Stimulated activated CD8-positive, alpha-beta memory T cell treated with anti-CD3 and anti-CD28 coated beads, Interleukin-4, amount 100 ng/mL, for 4 hours (primary cell): ENCODE measurements at regions not wholly inside any gene's neighbourhood (a gene's known extent, or its start where the extent isn't known, plus 50 kb on each side); places are given as distances from the start of the nearest gene placed in this dataset.

Source experiments
- DNase-seq, 2 donors: peaks; one replicate each; pipeline ENCODE4 v3.0.0-alpha.2; 2020; ENCODE audit warnings: low read depth in 2 of 2, low spot score in 1 of 2

- DNase-seq, result no peak
Observed at GRCh38 chr6:147808640-147809039, 300.1 kb downstream of the SAMD5 start.

- no peak for DNase-seq
Observed at GRCh38 chr6:147811913-147812629, 303.6 kb downstream of the SAMD5 start.

- no peak for DNase-seq
Observed at GRCh38 chr6:147817042-147817689, 308.7 kb downstream of the SAMD5 start.

- no peak for DNase-seq
Observed at GRCh38 chr6:147820520-147820919, 312.0 kb downstream of the SAMD5 start.

- no peak for DNase-seq
Observed at GRCh38 chr6:147821295-147821897, 312.9 kb downstream of the SAMD5 start.

- DNase-seq, result no peak
Observed at GRCh38 chr6:147823936-147824335, 315.4 kb downstream of the SAMD5 start.

- DNase-seq, result no peak
Observed at GRCh38 chr6:147825848-147826247, 317.4 kb downstream of the SAMD5 start.

- no peak for DNase-seq
Observed at GRCh38 chr6:147826698-147827097, 318.2 kb downstream of the SAMD5 start.

GRCh38 chr6:147829418-147829817 is 320.9 kb downstream of the SAMD5 start:
- DNase-seq, result no peak

- DNase-seq, result no peak
Observed at GRCh38 chr6:147829835-147830234, 321.3 kb downstream of the SAMD5 start.

- DNase-seq, result no peak
Observed at GRCh38 chr6:147831356-147831755, 322.9 kb downstream of the SAMD5 start.

GRCh38 chr6:147833607-147834006 is 325.1 kb downstream of the SAMD5 start:
- no peak for DNase-seq

GRCh38 chr6:147834084-147834776 is 325.7 kb downstream of the SAMD5 start:
- DNase-seq, result no peak

GRCh38 chr6:147837540-147837939 is 329.1 kb downstream of the SAMD5 start:
- DNase-seq, result no peak

- no peak for DNase-seq
Observed at GRCh38 chr6:147839708-147840610, 331.5 kb downstream of the SAMD5 start.

- no peak for DNase-seq
Observed at GRCh38 chr6:147841547-147842148, 333.2 kb downstream of the SAMD5 start.

- no peak for DNase-seq
Observed at GRCh38 chr6:147849401-147850330, 341.2 kb downstream of the SAMD5 start.

- no peak for DNase-seq
Observed at GRCh38 chr6:147852772-147853171, 344.3 kb downstream of the SAMD5 start.

GRCh38 chr6:147853574-147853973 is 345.1 kb downstream of the SAMD5 start:
- no peak for DNase-seq
